GM12878 (cell line): ENCODE measurements at regions not wholly inside any gene's neighbourhood (a gene's known extent, or its start where the extent isn't known, plus 50 kb on each side); places are given as distances from the start of the nearest gene placed in this dataset.

Experiments
- ATAC-seq: fragments of 200-7000 bp; cut with Tn5 transposase; 3 replicates; pipeline ENCODE4 v1.9.1; 2020; ENCODE audit warnings: mild to moderate bottlenecking, moderate library complexity
- BruUV-seq: library from RNA; stranded (reverse); fragments of 400-500 nt; replicated peaks from 2 replicates; lab custom pipeline; 2021; lab: Mats Ljungman, UMichigan
- CTCF ChIA-PET: fragments of 300-600 bp; sonication (Branson Sonifier 250); formaldehyde crosslinking; extraction: SDS; loops from one replicate; lab custom pipeline; 2021; ENCODE audit warnings: inconsistent platforms; lab: Yijun Ruan, JAX
- POLR2A ChIA-PET: fragments of 350-600 bp; formaldehyde crosslinking; extraction: SDS; loops from one replicate; lab custom pipeline; 2021; ENCODE audit warnings: inconsistent platforms; lab: Charles Lee
- RAD21 ChIA-PET: fragments of 300-600 bp; sonication (Branson Sonifier 250); formaldehyde crosslinking; loops from one replicate; lab custom pipeline; 2023; ENCODE audit warnings: antibody characterized with exemption; ENCODE audit not compliant: unreplicated experiment; lab: Charles Lee
- SMC1A ChIA-PET: fragments of 300-600 bp; sonication (Branson Sonifier 250); formaldehyde crosslinking; loops from one replicate; lab custom pipeline; 2023; ENCODE audit not compliant: unreplicated experiment, uncharacterized antibody; lab: Charles Lee
- DNase-seq: peaks from one replicate; pipeline ENCODE4 v3.0.0-alpha.2; 2011; ENCODE audit warnings: low read depth, low spot score
- FAIRE-seq: peaks from 3 replicates; lab custom pipeline; 2011; peaks lifted over from hg19 to GRCh38; lab: Jason Lieb, UNC
- H2AFZ ChIP-seq: 2 replicates; pipeline ENCODE4 v1.6.0; 2011; ENCODE audit warnings: low read depth, low read length, control low read depth; ENCODE audit not compliant: control insufficient read depth
- H3K27ac ChIP-seq: 2 replicates; pipeline ENCODE4 v1.5.1; 2011; ENCODE audit warnings: control low read depth; ENCODE audit not compliant: control insufficient read depth, insufficient read depth
- H3K27me3 ChIP-seq, 2 experiments: replicated peaks in 1 of 2; 2 replicates each; pipeline versions ENCODE4 v1.6.0 to v1.6.1; 2011; ENCODE audit warnings: low read length in 1 of 2; ENCODE audit not compliant: control insufficient read depth in 2 of 2, insufficient read depth in 2 of 2
- H3K36me3 ChIP-seq, 2 experiments: 2 replicates each; pipeline ENCODE4 v1.5.1; 2011; ENCODE audit warnings: low read length in 1 of 2; ENCODE audit not compliant: control insufficient read depth in 2 of 2, insufficient read depth in 2 of 2
- H3K4me1 ChIP-seq: 2 replicates; pipeline ENCODE4 v1.6.1; 2011; ENCODE audit warnings: mild to moderate bottlenecking, low read length, moderate library complexity, mixed read lengths; ENCODE audit not compliant: control insufficient read depth, insufficient read depth
- H3K4me2 ChIP-seq: 2 replicates; pipeline ENCODE4 v1.6.0; 2011; ENCODE audit warnings: control low read depth; ENCODE audit not compliant: control insufficient read depth, insufficient read depth
- H3K4me3 ChIP-seq: fragments of 200-600 bp; sonication (generic); 2 replicates; pipeline ENCODE4 v1.5.1; 2016
- H3K79me2 ChIP-seq: 2 replicates; pipeline ENCODE4 v1.6.0; 2011; ENCODE audit warnings: low read length; ENCODE audit not compliant: control insufficient read depth, insufficient read depth
- H3K9ac ChIP-seq: 2 replicates; pipeline ENCODE4 v1.8.0; 2011; ENCODE audit warnings: low read length, control low read depth, mixed read lengths; ENCODE audit not compliant: control insufficient read depth, insufficient read depth
- H3K9me3 ChIP-seq: replicated peaks from 3 replicates; pipeline ENCODE4 v1.5.1; 2011; ENCODE audit warnings: mild to moderate bottlenecking, low read length; ENCODE audit not compliant: control insufficient read depth, insufficient read depth
- H4K20me1 ChIP-seq: 2 replicates; pipeline ENCODE4 v1.6.0; 2011; ENCODE audit not compliant: control insufficient read depth, insufficient read depth
- E2F4 ChIP-seq: IDR thresholded peaks from 2 replicates; pipeline ENCODE4 v1.6.1; 2012; ENCODE audit warnings: low read depth, low read length, improper control_type of control experiment
- ESRRA ChIP-seq: IDR thresholded peaks from 2 replicates; pipeline ENCODE4 v1.6.1; 2012; ENCODE audit warnings: mild to moderate bottlenecking, low read length, improper control_type of control experiment
- NKRF ChIP-seq: fragments of 450-650 bp; conservative IDR thresholded peaks from 2 replicates; pipeline ENCODE4 v1.6.1; 2017; ENCODE audit warnings: mild to moderate bottlenecking, moderate library complexity
- RFX5 ChIP-seq: IDR thresholded peaks from 2 replicates; pipeline ENCODE4 v1.6.1; 2011; ENCODE audit warnings: low read depth, low read length, improper control_type of control experiment
- ZNF217 ChIP-seq: fragments of 450-650 bp; IDR thresholded peaks from 2 replicates; pipeline ENCODE4 v1.6.1; 2017; ENCODE audit warnings: antibody characterized with exemption, mild to moderate bottlenecking
- WGBS: methylation state at CpG from one replicate; pipeline ENCODE4 v1.1.6; 2016; ENCODE audit warnings: low lambda C conversion rate; ENCODE audit not compliant: insufficient replicate concordance, insufficient coverage; ENCODE audit errors: missing lambda C conversion rate; 5-methylcytosine and 5-hydroxymethylcytosine counted together
- in situ Hi-C: fragments of 300-500 bp; cut with MboI; formaldehyde crosslinking; loops from 9 replicates; pipeline ENCODE4 v1.14.3; 2018; ENCODE audit warnings: mixed read lengths
- intact Hi-C: fragments of 100-400 bp; cut with micrococcal nuclease; formaldehyde crosslinking; loops from one replicate; pipeline ENCODE4 v1.14.2; 2022; ENCODE audit not compliant: unreplicated experiment

- TF ChIP-seq NKRF, result no peak
- TF ChIP-seq E2F4, result no peak
- no peak for TF ChIP-seq RFX5
- TF ChIP-seq, all 136 proteins: peak for 0
Observed at GRCh38 chr10:53687800-53688199, 915.2 kb upstream of the MBL2 start (continued).

GRCh38 chr10:53682885-53683284, 910.3 kb upstream of the MBL2 start:
- H3K4me3 ChIP-seq, result no peak overlapping the region
- no peaks in the 10 kb centered on the region for H3K36me3 ChIP-seq
- no peak for ATAC-seq
- H3K27me3 ChIP-seq, result no peaks in the 10 kb centered on the region
- WGBS, result 90% methylated on average over 2 of the region's 2 CpGs
- POLR2A ChIA-PET, result no interaction called here
- H3K4me1 ChIP-seq, result no peaks in the 10 kb centered on the region
- intact Hi-C loops (no loop called here), in situ Hi-C loops (no loop called here)
- CTCF ChIA-PET, result interaction anchor here (0.6 kb wide), 1 partner anchor 93 kb away, joined by 3 read pairs; no protein-coding TSS in a partner anchor
- H3K9me3 ChIP-seq, result no peaks in the 10 kb centered on the region
- H3K79me2 ChIP-seq, result no peaks in the 10 kb centered on the region
- no peak overlapping the region for H2AFZ ChIP-seq
- RAD21 ChIA-PET, result no interaction called here
- no peak overlapping the region for H3K9ac ChIP-seq
- BruUV-seq, result no TSS peak
- H3K27ac ChIP-seq, result no peak overlapping the region
- no peak overlapping the region for H3K4me2 ChIP-seq
- SMC1A ChIA-PET, result interaction anchor here (0.6 to 1.0 kb wide), 2 partner anchors 9 to 653 kb away, joined by 3 to 5 read pairs; no protein-coding TSS in a partner anchor
- DNase-seq, result no peak
- FAIRE-seq, result no peak
- H4K20me1 ChIP-seq, result no peaks in the 10 kb centered on the region
- no peak for TF ChIP-seq ZNF217
- TF ChIP-seq ESRRA, result no peak
- TF ChIP-seq, all 136 proteins: peak for 0
